Activated CD8-positive, alpha-beta T cell treated with anti-CD3 and anti-CD28 coated beads for 36 hours (primary cell): ENCODE measurements at regions not wholly inside any gene's neighbourhood (a gene's known extent, or its start where the extent isn't known, plus 50 kb on each side); places are given as distances from the start of the nearest gene placed in this dataset.

ENCODE experiments used
- ATAC-seq: fragments of 200-7000 bp; cut with Tn5 transposase; one replicate; pipeline ENCODE4 v1.10.0; 2021; ENCODE audit warnings: mild to moderate bottlenecking, moderate library complexity
- CTCF ChIA-PET: fragments of 350-600 bp; sonication (Branson Sonifier 250); formaldehyde crosslinking; loops from one replicate; lab custom pipeline; 2021; ENCODE audit warnings: antibody characterized with exemption; lab: Charles Lee
- POLR2A ChIA-PET: fragments of 350-600 bp; sonication (Branson Sonifier 250); formaldehyde crosslinking; loops from one replicate; lab custom pipeline; 2021; ENCODE audit warnings: antibody characterized with exemption; lab: Charles Lee
- DNase-seq: peaks from one replicate; pipeline ENCODE4 v3.0.0-alpha.2; 2020
- H3K27ac Mint-ChIP-seq: one replicate; pipeline ENCODE4 v1.8.0; 2021; ENCODE audit warnings: mild to moderate bottlenecking, mixed read lengths
- H3K27me3 Mint-ChIP-seq: one replicate; pipeline ENCODE4 v1.8.0; 2021; ENCODE audit warnings: mixed read lengths
- H3K36me3 Mint-ChIP-seq: one replicate; pipeline ENCODE4 v1.8.0; 2021; ENCODE audit warnings: low read depth, mixed read lengths
- H3K4me1 Mint-ChIP-seq: one replicate; pipeline ENCODE4 v1.8.0; 2021; ENCODE audit warnings: low read depth, mixed read lengths
- H3K4me3 Mint-ChIP-seq: one replicate; pipeline ENCODE4 v1.8.0; 2021; ENCODE audit warnings: mild to moderate bottlenecking, moderate library complexity, mixed read lengths
- H3K9me3 Mint-ChIP-seq: one replicate; pipeline ENCODE4 v1.8.0; 2021; ENCODE audit warnings: mixed read lengths
- intact Hi-C: fragments of 100-400 bp; cut with micrococcal nuclease; formaldehyde crosslinking; loops from one replicate; pipeline ENCODE4 v1.10.0; 2022
- TF ChIP-seq, protein P1 (sequence below): fragments of 200-600 bp; IDR thresholded peaks from one replicate; pipeline ENCODE4 v1.8.0; 2022; ENCODE audit warnings: antibody characterized with exemption, mild to moderate bottlenecking

DNA sequence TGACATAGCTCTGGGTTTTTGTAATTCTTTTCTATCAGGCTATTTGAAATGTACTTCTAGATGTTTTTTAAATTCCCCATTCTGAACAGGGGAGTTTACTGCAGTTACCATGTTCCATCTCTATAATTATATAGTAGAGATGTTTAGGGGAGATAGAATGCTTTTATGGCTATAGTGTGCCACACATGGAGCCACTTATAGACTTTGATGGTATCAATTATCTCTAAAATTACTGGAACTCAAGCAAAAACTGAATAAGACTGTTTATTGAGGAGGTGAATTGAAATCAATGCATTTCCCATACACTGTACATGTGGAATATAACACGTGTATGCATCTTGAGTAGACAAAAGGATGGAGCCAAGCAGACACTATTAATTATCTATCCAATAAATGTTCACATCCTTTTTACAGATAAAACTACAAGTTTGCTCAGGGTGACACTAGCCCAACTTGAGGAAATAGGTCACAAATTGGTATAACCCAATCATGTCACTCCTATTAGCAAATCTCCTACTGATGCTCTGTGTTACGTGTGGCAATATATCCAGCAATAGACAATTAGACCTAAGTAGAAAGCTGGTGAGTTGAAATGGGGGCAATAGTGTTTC is 1882.6 kb downstream of the PCDH9 start:
- Mint-ChIP-seq H3K36me3 (no peaks in the 10 kb centered on the region), H3K27ac (no peak overlapping the region), H3K4me3 (no peak overlapping the region), H3K27me3 (no peaks in the 10 kb centered on the region), H3K4me1 (no peaks in the 10 kb centered on the region), H3K9me3 (peaks cover 4% of the 10 kb centered on the region)
- no peak for ATAC-seq
- TF ChIP-seq, protein P1, sequence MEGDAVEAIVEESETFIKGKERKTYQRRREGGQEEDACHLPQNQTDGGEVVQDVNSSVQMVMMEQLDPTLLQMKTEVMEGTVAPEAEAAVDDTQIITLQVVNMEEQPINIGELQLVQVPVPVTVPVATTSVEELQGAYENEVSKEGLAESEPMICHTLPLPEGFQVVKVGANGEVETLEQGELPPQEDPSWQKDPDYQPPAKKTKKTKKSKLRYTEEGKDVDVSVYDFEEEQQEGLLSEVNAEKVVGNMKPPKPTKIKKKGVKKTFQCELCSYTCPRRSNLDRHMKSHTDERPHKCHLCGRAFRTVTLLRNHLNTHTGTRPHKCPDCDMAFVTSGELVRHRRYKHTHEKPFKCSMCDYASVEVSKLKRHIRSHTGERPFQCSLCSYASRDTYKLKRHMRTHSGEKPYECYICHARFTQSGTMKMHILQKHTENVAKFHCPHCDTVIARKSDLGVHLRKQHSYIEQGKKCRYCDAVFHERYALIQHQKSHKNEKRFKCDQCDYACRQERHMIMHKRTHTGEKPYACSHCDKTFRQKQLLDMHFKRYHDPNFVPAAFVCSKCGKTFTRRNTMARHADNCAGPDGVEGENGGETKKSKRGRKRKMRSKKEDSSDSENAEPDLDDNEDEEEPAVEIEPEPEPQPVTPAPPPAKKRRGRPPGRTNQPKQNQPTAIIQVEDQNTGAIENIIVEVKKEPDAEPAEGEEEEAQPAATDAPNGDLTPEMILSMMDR: no peak
- DNase-seq: no peak
- CTCF ChIA-PET: no interaction called here
- POLR2A ChIA-PET: no interaction called here
- intact Hi-C loops: no loop called here

DNA sequence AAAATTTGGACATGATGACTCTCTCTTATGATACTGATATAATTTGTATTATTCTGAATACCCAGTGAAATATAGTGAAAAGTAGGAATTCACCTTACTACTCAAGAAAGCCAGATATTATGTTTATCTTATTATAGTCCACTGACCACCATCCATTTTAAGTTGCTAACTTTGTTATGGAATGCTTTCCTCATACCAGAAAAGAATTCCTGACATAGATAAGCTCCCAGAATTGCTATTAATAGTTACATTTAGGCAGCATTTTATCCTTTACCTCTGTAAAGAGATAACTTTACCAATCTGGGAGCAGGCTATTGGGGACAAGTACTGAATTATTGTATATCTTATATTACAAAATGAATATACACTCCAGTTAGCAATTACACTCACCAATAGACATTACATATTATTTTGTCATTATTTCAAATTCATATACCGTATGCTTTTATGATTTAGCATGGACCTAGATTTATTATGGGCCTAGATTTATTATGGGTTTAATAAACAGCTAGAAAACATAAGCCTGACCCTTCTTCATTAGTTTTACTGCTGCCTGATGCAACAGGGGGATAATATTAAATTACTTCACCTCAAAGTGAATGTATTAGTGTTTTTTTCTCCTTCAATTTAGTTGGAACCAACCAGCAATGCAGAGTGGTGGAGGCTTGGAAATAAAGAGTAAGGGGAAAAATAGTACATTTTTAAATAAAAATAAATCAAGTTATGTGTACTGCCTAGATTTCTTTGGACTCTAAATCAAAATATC is 1886.1 kb downstream of the PCDH9 start:
- ChIA-PET CTCF (no interaction called here), POLR2A (interaction anchor here (0.6 kb wide), 1 partner anchor 219 kb away, joined by 3 read pairs; no protein-coding TSS in a partner anchor)
- H3K4me1 Mint-ChIP-seq: no peaks in the 10 kb centered on the region
- ATAC-seq (no peak), DNase-seq (no peak)
- no peak overlapping the region for H3K27ac Mint-ChIP-seq
- TF ChIP-seq, protein P1: no peak
- no peaks in the 10 kb centered on the region for H3K36me3 Mint-ChIP-seq
- no peak overlapping the region for H3K4me3 Mint-ChIP-seq
- H3K9me3 Mint-ChIP-seq: peaks cover 4% of the 10 kb centered on the region
- intact Hi-C loops: no loop called here
- no peaks in the 10 kb centered on the region for H3K27me3 Mint-ChIP-seq

DNA sequence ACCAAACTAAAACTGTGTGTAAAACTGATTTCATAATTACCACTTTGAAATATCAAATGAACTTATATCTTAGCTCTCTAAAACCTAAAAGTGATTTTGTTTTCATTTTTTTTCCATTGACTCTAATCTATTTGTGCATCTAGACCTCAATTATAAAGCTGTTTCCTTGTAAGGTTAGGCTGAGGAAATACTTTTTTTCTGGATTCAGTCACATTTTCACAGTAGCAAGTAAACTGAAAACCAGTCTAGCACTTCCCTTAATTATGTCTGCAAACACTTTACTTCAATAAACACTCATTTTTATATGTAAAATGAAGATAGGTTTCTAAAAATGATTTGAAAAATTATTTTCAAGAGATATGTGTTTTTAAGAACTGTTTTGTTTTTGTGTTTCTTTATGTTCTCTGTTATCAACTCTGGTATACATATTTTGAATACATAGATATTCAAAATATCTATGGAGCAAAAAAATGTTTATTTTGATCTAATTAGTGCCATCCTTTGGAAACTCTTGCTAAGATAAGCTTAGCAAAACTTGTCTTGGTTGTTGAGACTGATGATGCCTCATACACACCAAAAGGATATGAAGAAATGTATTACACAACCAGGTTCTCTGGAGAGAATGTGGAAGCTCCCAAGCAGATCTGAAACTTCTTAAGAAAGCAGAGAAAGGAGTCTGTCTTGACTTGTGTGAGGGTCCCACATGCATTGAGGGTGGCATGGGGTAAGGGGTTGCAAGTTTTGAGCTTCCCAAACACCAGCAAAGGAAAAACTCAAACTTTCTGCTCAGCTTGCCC is 1887.4 kb downstream of the PCDH9 start:
- no peak overlapping the region for H3K4me3 Mint-ChIP-seq
- ATAC-seq: no peak
- H3K9me3 Mint-ChIP-seq: peaks cover 2% of the 10 kb centered on the region
- H3K27me3 Mint-ChIP-seq: no peaks in the 10 kb centered on the region
- ChIA-PET CTCF (no interaction called here), POLR2A (no interaction called here)
- no peak for DNase-seq
- H3K36me3 Mint-ChIP-seq: no peaks in the 10 kb centered on the region
- TF ChIP-seq, protein P1: no peak
- intact Hi-C loops: no loop called here
- no peaks in the 10 kb centered on the region for H3K4me1 Mint-ChIP-seq
- H3K27ac Mint-ChIP-seq: no peak overlapping the region

DNA sequence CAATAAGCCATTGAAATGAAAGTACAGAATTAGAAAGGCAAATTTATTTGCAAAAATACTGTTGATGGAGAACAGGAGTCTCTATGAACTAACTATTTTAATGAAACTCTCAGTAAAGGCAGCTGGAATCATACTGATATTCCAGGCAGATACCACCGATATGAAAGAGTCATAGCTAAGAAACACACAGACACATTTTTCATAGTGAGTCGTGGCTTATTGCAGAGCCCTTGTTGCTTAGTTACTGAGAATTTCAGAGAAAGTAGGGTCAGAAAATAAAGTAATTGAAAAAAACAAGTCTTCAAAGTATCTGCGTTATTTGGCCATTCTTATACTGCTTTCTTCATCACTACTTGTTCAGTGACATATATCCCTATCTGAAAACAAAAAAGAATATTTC is 1890.9 kb downstream of the PCDH9 start:
- POLR2A ChIA-PET: no interaction called here
- intact Hi-C loops: no loop called here
- no peaks in the 10 kb centered on the region for H3K36me3 Mint-ChIP-seq

More for the DNA sequence above, 1890.9 kb downstream of the PCDH9 start:
- Mint-ChIP-seq H3K27me3 (no peaks in the 10 kb centered on the region), H3K27ac (no peak overlapping the region), H3K4me3 (no peak overlapping the region), H3K9me3 (no peaks in the 10 kb centered on the region), H3K4me1 (no peaks in the 10 kb centered on the region)
- CTCF ChIA-PET: no interaction called here
- ATAC-seq (no peak), DNase-seq (no peak)
- TF ChIP-seq, protein P1: no peak
